D721Med (cell line): ENCODE measurements at regions not wholly inside any gene's neighbourhood (a gene's known extent, or its start where the extent isn't known, plus 50 kb on each side); places are given as distances from the start of the nearest gene placed in this dataset.

ENCODE experiments used
- DNase-seq: peaks from one replicate; pipeline ENCODE4 v3.0.0; 2011; ENCODE audit warnings: low spot score; ENCODE audit not compliant: insufficient read length
- FAIRE-seq: peaks from 2 replicates; lab custom pipeline; 2011; peaks lifted over from hg19 to GRCh38; lab: Jason Lieb, UNC
- TF ChIP-seq, protein P1 (sequence below): IDR thresholded peaks from 2 replicates; pipeline ENCODE4 v1.5.1; 2012; ENCODE audit warnings: mild to moderate bottlenecking, control low read depth; ENCODE audit not compliant: insufficient read depth; ENCODE audit errors: missing control alignments

DNA sequence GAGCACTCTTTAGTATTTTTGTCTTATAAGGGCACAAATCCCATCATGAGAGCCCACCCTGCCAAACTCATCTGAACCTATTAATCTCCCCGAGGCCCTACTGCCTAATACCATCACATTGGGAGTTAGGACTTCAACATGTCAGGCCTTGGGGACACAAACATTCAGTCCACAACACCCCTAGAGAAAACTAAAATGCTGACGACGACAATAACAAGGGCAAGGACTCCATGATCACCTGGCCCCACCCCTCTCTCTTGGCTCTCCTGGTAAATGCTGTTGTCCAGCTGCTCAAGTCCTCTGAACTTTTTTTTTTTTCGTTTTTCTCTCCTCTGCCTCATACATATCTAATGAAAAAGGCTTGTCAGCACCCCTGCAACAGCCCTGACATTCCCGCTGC is 118.8 kb upstream of the MKI67 start:
- TF ChIP-seq, protein P1, sequence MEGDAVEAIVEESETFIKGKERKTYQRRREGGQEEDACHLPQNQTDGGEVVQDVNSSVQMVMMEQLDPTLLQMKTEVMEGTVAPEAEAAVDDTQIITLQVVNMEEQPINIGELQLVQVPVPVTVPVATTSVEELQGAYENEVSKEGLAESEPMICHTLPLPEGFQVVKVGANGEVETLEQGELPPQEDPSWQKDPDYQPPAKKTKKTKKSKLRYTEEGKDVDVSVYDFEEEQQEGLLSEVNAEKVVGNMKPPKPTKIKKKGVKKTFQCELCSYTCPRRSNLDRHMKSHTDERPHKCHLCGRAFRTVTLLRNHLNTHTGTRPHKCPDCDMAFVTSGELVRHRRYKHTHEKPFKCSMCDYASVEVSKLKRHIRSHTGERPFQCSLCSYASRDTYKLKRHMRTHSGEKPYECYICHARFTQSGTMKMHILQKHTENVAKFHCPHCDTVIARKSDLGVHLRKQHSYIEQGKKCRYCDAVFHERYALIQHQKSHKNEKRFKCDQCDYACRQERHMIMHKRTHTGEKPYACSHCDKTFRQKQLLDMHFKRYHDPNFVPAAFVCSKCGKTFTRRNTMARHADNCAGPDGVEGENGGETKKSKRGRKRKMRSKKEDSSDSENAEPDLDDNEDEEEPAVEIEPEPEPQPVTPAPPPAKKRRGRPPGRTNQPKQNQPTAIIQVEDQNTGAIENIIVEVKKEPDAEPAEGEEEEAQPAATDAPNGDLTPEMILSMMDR, result no peak
- FAIRE-seq (no peak), DNase-seq (no peak)

DNA sequence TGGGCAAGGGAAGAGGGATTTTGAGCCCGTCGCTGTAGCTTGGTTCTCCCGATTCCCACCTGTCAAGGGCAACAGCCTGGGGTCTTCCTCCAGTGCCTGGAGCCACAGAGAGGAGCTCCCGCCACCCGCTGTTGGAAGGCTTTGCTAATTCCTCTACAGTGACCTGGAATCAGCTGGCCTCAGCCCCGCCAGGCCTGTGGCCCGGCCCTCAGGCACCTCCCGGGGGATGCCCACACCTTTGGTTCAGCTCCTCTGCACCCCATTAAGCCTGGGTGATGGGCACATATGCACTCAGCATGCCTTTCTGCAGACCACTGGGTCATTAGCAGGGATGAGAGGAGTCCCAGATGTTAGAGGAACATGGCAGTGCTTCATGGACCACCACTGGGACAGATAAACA is 121.4 kb upstream of the MKI67 start:
- TF ChIP-seq, protein P1, result no peak
- DNase-seq (no peak), FAIRE-seq (no peak)

DNA sequence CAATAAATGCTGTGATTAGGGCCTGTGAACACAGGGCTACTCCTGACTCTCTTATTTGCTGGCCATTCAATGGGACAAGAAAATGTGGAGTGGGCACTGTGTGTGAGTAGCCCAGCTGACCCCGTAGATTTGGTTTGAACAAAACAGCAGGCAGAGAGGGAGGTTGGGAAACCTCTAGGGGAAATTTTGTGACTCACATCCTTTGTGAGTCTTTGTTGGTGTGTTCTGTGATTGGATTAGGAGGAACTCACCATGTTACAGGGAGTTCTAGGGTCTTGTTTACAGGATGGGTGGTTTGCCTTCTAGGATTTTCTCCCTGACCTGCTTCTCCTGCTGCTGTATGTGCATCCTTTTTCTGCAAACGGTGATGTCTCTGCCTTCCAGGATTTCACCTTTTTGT is 128.3 kb upstream of the MKI67 start:
- DNase-seq (no peak), FAIRE-seq (no peak)
- TF ChIP-seq, protein P1, result no peak

DNA sequence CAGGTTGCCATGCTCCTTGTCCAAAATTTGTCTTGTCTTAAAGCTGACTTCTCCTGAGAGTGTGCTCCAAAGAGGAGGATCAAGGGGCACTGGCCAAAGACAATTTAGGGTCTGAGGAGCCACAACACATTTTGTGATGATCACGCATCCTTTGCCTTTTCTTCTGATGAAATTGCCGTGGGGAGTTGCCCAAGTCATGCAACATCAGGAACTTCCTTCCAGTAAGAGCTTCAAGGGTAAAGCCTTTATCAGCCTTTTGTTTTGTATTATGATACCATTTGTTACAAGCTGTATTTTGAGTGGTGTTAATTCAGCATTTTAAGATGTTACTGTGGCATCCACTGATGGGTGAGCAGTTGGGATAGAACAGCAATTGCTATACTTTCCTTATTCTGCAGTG is 131.2 kb upstream of the MKI67 start:
- FAIRE-seq (no peak), DNase-seq (no peak)
- TF ChIP-seq, protein P1, result no peak

DNA sequence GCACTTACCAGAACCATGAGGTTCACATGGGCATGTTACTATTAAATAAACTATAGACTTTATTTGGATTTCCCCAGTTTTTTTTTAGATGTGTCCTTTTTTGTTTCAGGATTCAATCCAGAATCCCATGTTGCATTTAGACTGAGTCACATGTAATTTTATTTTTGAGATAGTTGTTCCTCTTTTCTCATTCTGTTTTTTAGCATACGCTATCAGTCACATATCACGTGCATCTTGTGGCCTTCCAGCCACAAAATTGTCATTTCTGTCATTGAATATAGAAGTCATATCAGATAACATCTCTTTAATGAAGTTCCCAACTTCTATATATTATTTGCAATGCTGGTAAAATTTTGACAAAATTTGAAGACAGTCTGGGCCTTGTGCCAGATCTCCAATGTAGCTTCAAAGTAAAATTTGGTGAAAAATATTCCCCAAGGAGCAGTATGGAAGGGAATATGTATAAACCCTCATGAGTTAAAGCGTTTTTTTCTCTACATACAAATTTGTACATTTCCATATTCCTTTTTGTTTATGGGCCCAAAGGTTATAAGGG is 132.3 kb upstream of the MKI67 start:
- TF ChIP-seq, protein P1, result no peak
- DNase-seq (no peak), FAIRE-seq (no peak)

DNA sequence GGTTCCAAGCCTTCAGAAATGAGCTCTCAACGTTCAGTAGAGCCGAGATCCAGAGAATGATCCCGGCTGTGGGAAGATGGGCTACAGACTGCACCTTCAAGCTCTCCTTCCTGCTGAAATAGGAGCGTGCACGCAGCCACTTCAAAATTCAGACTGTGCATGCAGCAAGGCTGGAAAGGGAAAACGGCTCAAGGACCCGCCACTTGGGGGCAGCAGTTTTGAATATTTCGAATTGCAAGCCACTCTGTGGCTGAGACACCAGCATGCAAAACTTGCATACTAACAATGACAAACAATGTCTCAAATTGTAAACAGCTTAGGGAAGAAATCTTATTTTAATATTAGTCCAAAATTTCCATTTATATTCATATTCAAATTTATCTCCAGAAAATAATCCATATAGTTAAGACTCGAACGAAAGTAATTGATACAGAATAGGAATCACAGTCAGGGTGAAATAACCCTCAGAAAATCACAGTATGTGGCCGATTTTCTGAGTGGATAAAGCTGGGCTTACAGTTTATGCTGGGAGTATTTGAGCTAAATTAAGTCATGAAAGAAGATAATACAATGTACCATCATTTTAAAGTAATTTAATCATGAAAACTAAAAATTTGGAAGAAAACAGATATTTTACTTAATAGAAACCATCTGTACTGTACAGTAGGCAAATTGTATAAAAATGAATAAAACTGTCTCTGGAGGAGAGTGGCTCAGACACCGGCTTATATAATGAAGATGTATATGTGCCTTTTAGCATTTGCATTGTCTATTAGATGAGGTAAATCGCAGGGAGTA is 137.9 kb upstream of the MKI67 start:
- no peak for DNase-seq
- TF ChIP-seq, protein P1, result peak; percentile 70
- no peak for FAIRE-seq

DNA sequence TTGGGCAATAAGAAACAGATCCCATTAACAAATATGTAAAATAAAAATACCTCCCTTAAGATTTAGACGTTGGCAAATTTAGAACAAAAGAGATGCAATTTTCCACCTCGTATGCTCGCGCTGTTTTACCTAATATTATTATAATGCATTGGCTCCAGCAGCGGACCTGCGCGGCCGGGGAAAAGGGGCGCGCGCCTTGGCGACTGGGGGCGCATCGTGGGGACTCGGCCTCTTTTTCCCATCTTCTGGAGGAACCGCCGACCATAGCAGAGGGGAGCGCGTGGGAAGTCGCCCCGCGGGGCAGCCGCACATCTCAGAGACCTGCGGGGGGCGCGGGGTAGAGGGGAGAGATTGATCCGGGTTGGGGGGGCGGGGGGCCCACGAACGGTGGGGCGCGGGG is 139.4 kb upstream of the MKI67 start:
- DNase-seq (no peak), FAIRE-seq (no peak)
- TF ChIP-seq, protein P1, result no peak
